MM.1S (cell line): ENCODE measurements at regions not wholly inside any gene's neighbourhood (a gene's known extent, or its start where the extent isn't known, plus 50 kb on each side); places are given as distances from the start of the nearest gene placed in this dataset.

Experiments
- DNase-seq: peaks from one replicate; pipeline ENCODE4 v3.0.0-alpha.2; 2015
- H2AFZ ChIP-seq: fragments of 300-600 bp; sonication (generic); 2 replicates; pipeline ENCODE4 v1.6.0; 2016; ENCODE audit warnings: antibody characterized with exemption, low read length
- H3F3A ChIP-seq: fragments of 300-600 bp; sonication (generic); 2 replicates; pipeline ENCODE4 v1.6.1; 2016; ENCODE audit warnings: mild to moderate bottlenecking, antibody characterized with exemption, low read length, moderate library complexity, mixed read lengths; ENCODE audit not compliant: insufficient read depth
- H3K27ac ChIP-seq: fragments of 300-600 bp; sonication (generic); 2 replicates; pipeline ENCODE4 v1.5.1; 2016; ENCODE audit warnings: mild to moderate bottlenecking, low read length
- H3K27me3 ChIP-seq: fragments of 300-600 bp; sonication (generic); replicated peaks from 2 replicates; pipeline ENCODE4 v1.6.0; 2016; ENCODE audit warnings: low read length; ENCODE audit not compliant: insufficient read depth
- H3K36me3 ChIP-seq: fragments of 300-600 bp; sonication (generic); replicated peaks from 2 replicates; pipeline ENCODE4 v1.6.1; 2016; ENCODE audit warnings: mild to moderate bottlenecking, low read length, mixed read lengths; ENCODE audit not compliant: insufficient read depth
- H3K4me1 ChIP-seq: fragments of 300-600 bp; sonication (generic); 2 replicates; pipeline ENCODE4 v1.6.1; 2016; ENCODE audit warnings: low read length, mixed read lengths
- H3K4me2 ChIP-seq: fragments of 300-600 bp; sonication (generic); 2 replicates; pipeline ENCODE4 v1.6.0; 2016; ENCODE audit warnings: low read depth, low read length
- H3K4me3 ChIP-seq: fragments of 300-600 bp; sonication (generic); 2 replicates; pipeline ENCODE4 v1.5.1; 2016; ENCODE audit warnings: low read length, mixed read lengths
- H3K79me2 ChIP-seq: fragments of 300-600 bp; sonication (generic); 2 replicates; pipeline ENCODE4 v1.6.1; 2016; ENCODE audit warnings: mixed run types, low read length, mixed read lengths
- H3K9ac ChIP-seq: fragments of 300-600 bp; sonication (generic); 2 replicates; pipeline ENCODE4 v1.6.1; 2016; ENCODE audit warnings: low read length, mixed read lengths
- H3K9me2 ChIP-seq: fragments of 300-600 bp; sonication (generic); replicated peaks from 2 replicates; pipeline ENCODE4 v1.6.1; 2016; ENCODE audit warnings: mild to moderate bottlenecking, low read length, mixed read lengths; ENCODE audit not compliant: insufficient read depth
- H3K9me3 ChIP-seq: fragments of 300-600 bp; sonication (generic); replicated peaks from 2 replicates; pipeline ENCODE4 v1.6.1; 2016; ENCODE audit warnings: mild to moderate bottlenecking, low read length, mixed read lengths; ENCODE audit not compliant: insufficient read depth
- H4K20me1 ChIP-seq: fragments of 300-600 bp; sonication (generic); 2 replicates; pipeline ENCODE4 v1.6.1; 2016; ENCODE audit warnings: mild to moderate bottlenecking, low read length, moderate library complexity, mixed read lengths; ENCODE audit not compliant: insufficient read depth
- EZH2 ChIP-seq: fragments of 300-600 bp; sonication (generic); optimal IDR thresholded peaks from 2 replicates; pipeline ENCODE3; 2017; ENCODE audit warnings: low read depth, mild to moderate bottlenecking, antibody characterized with exemption, low read length, mixed read lengths
- EZH2phosphoT487 ChIP-seq: fragments of 300-600 bp; sonication (generic); IDR thresholded peaks from 2 replicates; pipeline ENCODE4 v1.6.1; 2018; ENCODE audit warnings: antibody characterized with exemption, low read length
- TF ChIP-seq, protein P1 (sequence below): fragments of 300-600 bp; sonication (generic); IDR thresholded peaks from 2 replicates; pipeline ENCODE4 v1.5.1; 2016; ENCODE audit warnings: antibody characterized with exemption, low read length, mixed read lengths

- Histone ChIP-seq H3K36me3 (no peaks in the 10 kb centered on the region), H3K79me2 (no peaks in the 10 kb centered on the region), H3K9me2 (no peaks in the 10 kb centered on the region), H3K4me3 (no peak overlapping the region), H3K4me1 (0 out of 2 replicates have a peak, but pooled peaks cover 3% of the 10 kb centered on the region), H3K27me3 (no peaks in the 10 kb centered on the region), H3K9ac (no peak overlapping the region), H3K9me3 (no peaks in the 10 kb centered on the region), H3F3A (no peaks in the 10 kb centered on the region), H3K27ac (no peak overlapping the region), H4K20me1 (no peaks in the 10 kb centered on the region), H2AFZ (no peak overlapping the region), H3K4me2 (no peak overlapping the region)
- TF ChIP-seq, protein P1, sequence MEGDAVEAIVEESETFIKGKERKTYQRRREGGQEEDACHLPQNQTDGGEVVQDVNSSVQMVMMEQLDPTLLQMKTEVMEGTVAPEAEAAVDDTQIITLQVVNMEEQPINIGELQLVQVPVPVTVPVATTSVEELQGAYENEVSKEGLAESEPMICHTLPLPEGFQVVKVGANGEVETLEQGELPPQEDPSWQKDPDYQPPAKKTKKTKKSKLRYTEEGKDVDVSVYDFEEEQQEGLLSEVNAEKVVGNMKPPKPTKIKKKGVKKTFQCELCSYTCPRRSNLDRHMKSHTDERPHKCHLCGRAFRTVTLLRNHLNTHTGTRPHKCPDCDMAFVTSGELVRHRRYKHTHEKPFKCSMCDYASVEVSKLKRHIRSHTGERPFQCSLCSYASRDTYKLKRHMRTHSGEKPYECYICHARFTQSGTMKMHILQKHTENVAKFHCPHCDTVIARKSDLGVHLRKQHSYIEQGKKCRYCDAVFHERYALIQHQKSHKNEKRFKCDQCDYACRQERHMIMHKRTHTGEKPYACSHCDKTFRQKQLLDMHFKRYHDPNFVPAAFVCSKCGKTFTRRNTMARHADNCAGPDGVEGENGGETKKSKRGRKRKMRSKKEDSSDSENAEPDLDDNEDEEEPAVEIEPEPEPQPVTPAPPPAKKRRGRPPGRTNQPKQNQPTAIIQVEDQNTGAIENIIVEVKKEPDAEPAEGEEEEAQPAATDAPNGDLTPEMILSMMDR, result no peak
- TF ChIP-seq EZH2 (no peak), EZH2phosphoT487 (no peak)
- no peak for DNase-seq
These were observed 82.2 kb downstream of the ZNF330 start for GRCh38 chr4:141302924-141303323.

- H3K36me3 ChIP-seq, result no peaks in the 10 kb centered on the region
- H3K9me3 ChIP-seq, result no peaks in the 10 kb centered on the region
- 0 out of 2 replicates have a peak, but pooled peaks cover 3% of the 10 kb centered on the region for H3K4me1 ChIP-seq
- H3K79me2 ChIP-seq, result no peaks in the 10 kb centered on the region
- H3K9ac ChIP-seq, result no peak overlapping the region
- no peak overlapping the region for H3K4me2 ChIP-seq
- no peaks in the 10 kb centered on the region for H3F3A ChIP-seq
- no peak for DNase-seq
- TF ChIP-seq EZH2 (no peak), EZH2phosphoT487 (no peak)
- TF ChIP-seq, protein P1, result no peak
- H3K27me3 ChIP-seq, result no peaks in the 10 kb centered on the region
- H3K4me3 ChIP-seq, result no peak overlapping the region
- H2AFZ ChIP-seq, result no peak overlapping the region
- H3K27ac ChIP-seq, result no peak overlapping the region
- no peaks in the 10 kb centered on the region for H3K9me2 ChIP-seq
- H4K20me1 ChIP-seq, result no peaks in the 10 kb centered on the region
These were observed 83.7 kb downstream of the ZNF330 start for GRCh38 chr4:141304346-141304745.

- H3K4me2 ChIP-seq, result no peak overlapping the region
- no peak for DNase-seq
- no peak overlapping the region for H3K9ac ChIP-seq
- no peaks in the 10 kb centered on the region for H3K79me2 ChIP-seq
- H3K4me1 ChIP-seq, result 0 out of 2 replicates have a peak, but pooled peaks cover 3% of the 10 kb centered on the region
- no peak overlapping the region for H3K27ac ChIP-seq
- TF ChIP-seq EZH2phosphoT487 (no peak), EZH2 (no peak)
- TF ChIP-seq, protein P1, result no peak
- H3K4me3 ChIP-seq, result no peak overlapping the region
- no peaks in the 10 kb centered on the region for H3K9me2 ChIP-seq
- no peaks in the 10 kb centered on the region for H3F3A ChIP-seq
- H3K9me3 ChIP-seq, result no peaks in the 10 kb centered on the region
- H2AFZ ChIP-seq, result no peak overlapping the region
- H3K36me3 ChIP-seq, result no peaks in the 10 kb centered on the region
- no peaks in the 10 kb centered on the region for H4K20me1 ChIP-seq
- H3K27me3 ChIP-seq, result no peaks in the 10 kb centered on the region
These were observed 85.6 kb downstream of the ZNF330 start for GRCh38 chr4:141306331-141306730.
